ENCODE measurements at regions not wholly inside any gene's neighbourhood (a gene's known extent, or its start where the extent isn't known, plus 50 kb on each side); places are given as distances from the start of the nearest gene placed in this dataset.

DNA sequence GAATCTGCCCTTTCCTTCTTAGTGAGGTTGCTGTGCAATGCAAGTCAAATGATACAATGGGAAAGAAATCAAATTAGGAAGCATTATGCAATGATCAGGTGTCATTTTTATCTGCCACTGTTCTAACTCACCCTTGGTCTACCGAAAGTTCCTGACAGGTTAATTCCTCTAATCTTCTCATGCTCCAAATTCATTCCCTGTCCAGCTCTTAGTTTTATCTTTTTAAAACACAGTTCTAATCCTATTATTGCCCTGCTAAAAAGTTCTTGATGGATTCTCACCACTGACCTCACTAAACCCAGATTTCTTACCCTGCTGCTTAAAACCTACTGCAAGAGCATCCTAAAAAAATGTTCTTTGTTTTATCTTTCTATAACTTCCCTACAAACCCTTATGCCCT lies 1000.9 kb downstream of the CDH18 start:
- TF ChIP-seq GLIS3 (CRISPR knock-in tag; IDR thresholded peaks at IDR 0.05) (no peak), PATZ1 (CRISPR knock-in tag; IDR thresholded peaks at IDR 0.05; ENCODE audit: borderline replicate concordance) (no peak), POU6F1 (CRISPR knock-in tag; IDR thresholded peaks at IDR 0.05; ENCODE audit: borderline replicate concordance, low read depth) (no peak), ZC3H10 (CRISPR knock-in tag; IDR thresholded peaks at IDR 0.05) (no peak), ZNF565 (CRISPR knock-in tag; conservative IDR thresholded peaks at IDR 0.05; ENCODE audit: low read depth) (no peak), BACH2 (CRISPR knock-in tag; IDR thresholded peaks at IDR 0.05; ENCODE audit: borderline replicate concordance) (no peak), PPARA (CRISPR knock-in tag; IDR thresholded peaks at IDR 0.05; ENCODE audit: borderline replicate concordance) (no peak), ZFP3 (CRISPR knock-in tag; IDR thresholded peaks at IDR 0.05) (no peak)
- TF ChIP-seq, protein P1, sequence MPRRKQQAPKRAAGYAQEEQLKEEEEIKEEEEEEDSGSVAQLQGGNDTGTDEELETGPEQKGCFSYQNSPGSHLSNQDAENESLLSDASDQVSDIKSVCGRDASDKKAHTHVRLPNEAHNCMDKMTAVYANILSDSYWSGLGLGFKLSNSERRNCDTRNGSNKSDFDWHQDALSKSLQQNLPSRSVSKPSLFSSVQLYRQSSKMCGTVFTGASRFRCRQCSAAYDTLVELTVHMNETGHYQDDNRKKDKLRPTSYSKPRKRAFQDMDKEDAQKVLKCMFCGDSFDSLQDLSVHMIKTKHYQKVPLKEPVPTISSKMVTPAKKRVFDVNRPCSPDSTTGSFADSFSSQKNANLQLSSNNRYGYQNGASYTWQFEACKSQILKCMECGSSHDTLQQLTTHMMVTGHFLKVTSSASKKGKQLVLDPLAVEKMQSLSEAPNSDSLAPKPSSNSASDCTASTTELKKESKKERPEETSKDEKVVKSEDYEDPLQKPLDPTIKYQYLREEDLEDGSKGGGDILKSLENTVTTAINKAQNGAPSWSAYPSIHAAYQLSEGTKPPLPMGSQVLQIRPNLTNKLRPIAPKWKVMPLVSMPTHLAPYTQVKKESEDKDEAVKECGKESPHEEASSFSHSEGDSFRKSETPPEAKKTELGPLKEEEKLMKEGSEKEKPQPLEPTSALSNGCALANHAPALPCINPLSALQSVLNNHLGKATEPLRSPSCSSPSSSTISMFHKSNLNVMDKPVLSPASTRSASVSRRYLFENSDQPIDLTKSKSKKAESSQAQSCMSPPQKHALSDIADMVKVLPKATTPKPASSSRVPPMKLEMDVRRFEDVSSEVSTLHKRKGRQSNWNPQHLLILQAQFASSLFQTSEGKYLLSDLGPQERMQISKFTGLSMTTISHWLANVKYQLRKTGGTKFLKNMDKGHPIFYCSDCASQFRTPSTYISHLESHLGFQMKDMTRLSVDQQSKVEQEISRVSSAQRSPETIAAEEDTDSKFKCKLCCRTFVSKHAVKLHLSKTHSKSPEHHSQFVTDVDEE (CRISPR knock-in tag; IDR thresholded peaks at IDR 0.05), result no peak
- TF ChIP-seq, protein P2, sequence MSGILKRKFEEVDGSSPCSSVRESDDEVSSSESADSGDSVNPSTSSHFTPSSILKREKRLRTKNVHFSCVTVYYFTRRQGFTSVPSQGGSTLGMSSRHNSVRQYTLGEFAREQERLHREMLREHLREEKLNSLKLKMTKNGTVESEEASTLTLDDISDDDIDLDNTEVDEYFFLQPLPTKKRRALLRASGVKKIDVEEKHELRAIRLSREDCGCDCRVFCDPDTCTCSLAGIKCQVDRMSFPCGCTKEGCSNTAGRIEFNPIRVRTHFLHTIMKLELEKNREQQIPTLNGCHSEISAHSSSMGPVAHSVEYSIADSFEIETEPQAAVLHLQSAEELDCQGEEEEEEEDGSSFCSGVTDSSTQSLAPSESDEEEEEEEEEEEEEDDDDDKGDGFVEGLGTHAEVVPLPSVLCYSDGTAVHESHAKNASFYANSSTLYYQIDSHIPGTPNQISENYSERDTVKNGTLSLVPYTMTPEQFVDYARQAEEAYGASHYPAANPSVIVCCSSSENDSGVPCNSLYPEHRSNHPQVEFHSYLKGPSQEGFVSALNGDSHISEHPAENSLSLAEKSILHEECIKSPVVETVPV (CRISPR knock-in tag; IDR thresholded peaks at IDR 0.05), result no peak
- ATAC-seq, result no peak

- TF ChIP-seq RARB (CRISPR knock-in tag; IDR thresholded peaks at IDR 0.05) (no peak), GLIS3 (CRISPR knock-in tag; IDR thresholded peaks at IDR 0.05) (no peak), CSDC2 (CRISPR knock-in tag; IDR thresholded peaks at IDR 0.05) (no peak)
- ATAC-seq, result no peak
These were observed 997.1 kb downstream of the CDH18 start for GRCh38 chr5:18990852-18991251.

GRCh38 chr5:18992264-18992663 lies 995.7 kb downstream of the CDH18 start:
- no peak for ATAC-seq
- TF ChIP-seq ARNTL (CRISPR knock-in tag; IDR thresholded peaks at IDR 0.05; ENCODE audit: borderline replicate concordance, low read depth) (no peak), PPARA (CRISPR knock-in tag; IDR thresholded peaks at IDR 0.05; ENCODE audit: borderline replicate concordance) (no peak)

GRCh38 chr5:18999478-18999877 lies 988.5 kb downstream of the CDH18 start:
- ATAC-seq, result no peak
- TF ChIP-seq ZNF8 (CRISPR knock-in tag; IDR thresholded peaks at IDR 0.05) (no peak), TOX (CRISPR knock-in tag; IDR thresholded peaks at IDR 0.05; ENCODE audit: borderline replicate concordance) (no peak), ESRRG (CRISPR knock-in tag; IDR thresholded peaks at IDR 0.05) (no peak), ZNF70 (CRISPR knock-in tag; IDR thresholded peaks at IDR 0.05) (no peak), PATZ1 (CRISPR knock-in tag; IDR thresholded peaks at IDR 0.05; ENCODE audit: borderline replicate concordance) (no peak), BACH2 (CRISPR knock-in tag; IDR thresholded peaks at IDR 0.05; ENCODE audit: borderline replicate concordance) (no peak), ZC3H10 (CRISPR knock-in tag; IDR thresholded peaks at IDR 0.05) (no peak), GLIS3 (CRISPR knock-in tag; IDR thresholded peaks at IDR 0.05) (no peak), PPARA (CRISPR knock-in tag; IDR thresholded peaks at IDR 0.05; ENCODE audit: borderline replicate concordance) (no peak), ISL1 (CRISPR knock-in tag; IDR thresholded peaks at IDR 0.05) (no peak), ARNTL (CRISPR knock-in tag; IDR thresholded peaks at IDR 0.05; ENCODE audit: borderline replicate concordance, low read depth) (no peak), TCF4 (CRISPR knock-in tag; IDR thresholded peaks at IDR 0.05; ENCODE audit: borderline replicate concordance) (no peak)
- TF ChIP-seq, protein P1 (CRISPR knock-in tag; IDR thresholded peaks at IDR 0.05), result no peak
- TF ChIP-seq, protein P2 (CRISPR knock-in tag; IDR thresholded peaks at IDR 0.05), result no peak
- TF ChIP-seq, protein P3, sequence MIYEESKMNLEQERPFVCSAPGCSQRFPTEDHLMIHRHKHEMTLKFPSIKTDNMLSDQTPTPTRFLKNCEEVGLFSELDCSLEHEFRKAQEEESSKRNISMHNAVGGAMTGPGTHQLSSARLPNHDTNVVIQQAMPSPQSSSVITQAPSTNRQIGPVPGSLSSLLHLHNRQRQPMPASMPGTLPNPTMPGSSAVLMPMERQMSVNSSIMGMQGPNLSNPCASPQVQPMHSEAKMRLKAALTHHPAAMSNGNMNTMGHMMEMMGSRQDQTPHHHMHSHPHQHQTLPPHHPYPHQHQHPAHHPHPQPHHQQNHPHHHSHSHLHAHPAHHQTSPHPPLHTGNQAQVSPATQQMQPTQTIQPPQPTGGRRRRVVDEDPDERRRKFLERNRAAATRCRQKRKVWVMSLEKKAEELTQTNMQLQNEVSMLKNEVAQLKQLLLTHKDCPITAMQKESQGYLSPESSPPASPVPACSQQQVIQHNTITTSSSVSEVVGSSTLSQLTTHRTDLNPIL (CRISPR knock-in tag; IDR thresholded peaks at IDR 0.05; ENCODE audit: low read depth), result no peak
